Adrenal gland (tissue), 5 donors: ENCODE measurements at regions not wholly inside any gene's neighbourhood (a gene's known extent, or its start where the extent isn't known, plus 50 kb on each side); places are given as distances from the start of the nearest gene placed in this dataset.

ENCODE experiments used
- CTCF ChIP-seq, 6 experiments: fragments of 450-650 bp in 4 of 6; fragments of 200-600 bp in 2 of 6; sonication (generic) in 1 of 6; IDR thresholded peaks; 1 replicate in 5 of 6; 2 replicates in 1 of 6; pipeline versions ENCODE4 v1.5.1 to v1.8.0; 2016 to 2021; ENCODE audit warnings: antibody characterized with exemption in 6 of 6, mild to moderate bottlenecking in 2 of 6, moderate library complexity in 1 of 6
- POLR2A ChIP-seq, 2 donors: fragments of 450-650 bp; IDR thresholded peaks; one replicate each; pipeline ENCODE4 v1.6.1; 2017; ENCODE audit warnings: antibody characterized with exemption in 2 of 2, mild to moderate bottlenecking in 2 of 2, moderate library complexity in 1 of 2
- donor health status: DM: no; HTN: no; CAD: no.

DNA sequence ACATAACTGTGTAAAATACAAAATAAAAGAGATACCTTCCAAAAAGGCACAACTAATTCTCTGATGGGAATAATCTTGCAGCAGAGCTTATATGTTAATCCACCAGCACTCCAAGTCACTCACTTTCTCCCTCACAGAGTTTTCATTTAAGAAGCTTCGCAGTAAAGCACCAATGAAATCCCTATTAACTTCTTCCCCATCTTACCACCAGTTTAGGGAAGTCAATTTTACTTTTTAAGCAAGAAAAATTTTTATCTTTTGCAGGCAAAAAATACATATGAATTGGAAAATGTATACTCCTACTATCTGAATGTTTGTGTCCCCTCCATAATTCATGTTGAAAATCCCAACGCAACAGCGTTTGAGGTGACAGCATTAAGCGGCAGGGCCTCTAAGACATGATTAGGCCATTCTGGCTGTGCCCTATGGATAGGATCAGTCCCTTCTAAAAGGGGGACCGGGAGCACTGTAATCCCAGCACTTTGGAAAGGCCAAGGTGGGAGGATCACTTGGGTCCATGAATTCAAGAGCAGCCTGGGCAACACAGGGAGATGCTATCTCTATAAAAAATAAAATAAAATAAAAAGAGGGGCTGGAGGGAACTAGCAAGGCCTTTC is 435.8 kb downstream of the SHQ1 start:
- TF ChIP-seq POLR2A (IDR thresholded peaks at IDR 0.05) (no peak), CTCF (IDR thresholded peaks at IDR 0.05) (no peak)
